ENCODE measurements at regions not wholly inside any gene's neighbourhood (a gene's known extent, or its start where the extent isn't known, plus 50 kb on each side); places are given as distances from the start of the nearest gene placed in this dataset.

DNA sequence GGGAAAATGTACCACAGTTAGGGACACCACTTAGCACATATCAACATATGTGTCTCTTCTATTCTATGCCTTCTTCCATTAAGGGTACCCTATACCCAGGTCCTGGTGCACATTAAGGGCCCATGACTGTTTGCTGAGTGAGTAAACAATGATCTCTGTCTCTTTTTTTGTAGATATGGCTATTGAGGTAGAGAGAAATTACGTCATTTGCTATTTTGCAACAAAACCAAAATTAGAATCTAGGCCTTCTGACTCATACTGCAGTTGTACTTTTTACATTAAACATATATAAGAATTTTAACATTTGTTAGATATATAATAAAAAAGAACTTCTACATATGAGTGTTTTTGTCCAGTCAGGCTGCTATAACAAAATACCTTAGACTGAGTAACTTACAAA lies 683.2 kb upstream of the LRRN3 start:
- TF ChIP-seq, protein P1, sequence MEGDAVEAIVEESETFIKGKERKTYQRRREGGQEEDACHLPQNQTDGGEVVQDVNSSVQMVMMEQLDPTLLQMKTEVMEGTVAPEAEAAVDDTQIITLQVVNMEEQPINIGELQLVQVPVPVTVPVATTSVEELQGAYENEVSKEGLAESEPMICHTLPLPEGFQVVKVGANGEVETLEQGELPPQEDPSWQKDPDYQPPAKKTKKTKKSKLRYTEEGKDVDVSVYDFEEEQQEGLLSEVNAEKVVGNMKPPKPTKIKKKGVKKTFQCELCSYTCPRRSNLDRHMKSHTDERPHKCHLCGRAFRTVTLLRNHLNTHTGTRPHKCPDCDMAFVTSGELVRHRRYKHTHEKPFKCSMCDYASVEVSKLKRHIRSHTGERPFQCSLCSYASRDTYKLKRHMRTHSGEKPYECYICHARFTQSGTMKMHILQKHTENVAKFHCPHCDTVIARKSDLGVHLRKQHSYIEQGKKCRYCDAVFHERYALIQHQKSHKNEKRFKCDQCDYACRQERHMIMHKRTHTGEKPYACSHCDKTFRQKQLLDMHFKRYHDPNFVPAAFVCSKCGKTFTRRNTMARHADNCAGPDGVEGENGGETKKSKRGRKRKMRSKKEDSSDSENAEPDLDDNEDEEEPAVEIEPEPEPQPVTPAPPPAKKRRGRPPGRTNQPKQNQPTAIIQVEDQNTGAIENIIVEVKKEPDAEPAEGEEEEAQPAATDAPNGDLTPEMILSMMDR (IDR thresholded peaks at IDR 0.05; ENCODE audit: low read depth, low read length, poor library complexity, severe bottlenecking), result no peak
- no peak for TF ChIP-seq EZH2phosphoT487 (IDR thresholded peaks at IDR 0.05; ENCODE audit: borderline replicate concordance, low read length)
